Type B pancreatic cell (in vitro differentiated cells): ENCODE measurements at regions not wholly inside any gene's neighbourhood (a gene's known extent, or its start where the extent isn't known, plus 50 kb on each side); places are given as distances from the start of the nearest gene placed in this dataset.

Experiments
- DNase-seq: peaks from one replicate; pipeline ENCODE4 v3.0.0; 2021; ENCODE audit warnings: mixed read lengths; ENCODE audit not compliant: unreplicated experiment; ENCODE audit errors: extremely low spot score
- H3K27ac Mint-ChIP-seq: 2 replicates; pipeline ENCODE4 v1.8.0; 2021; ENCODE audit warnings: mild to moderate bottlenecking, mixed read lengths
- H3K27me3 Mint-ChIP-seq: 2 replicates; pipeline ENCODE4 v1.8.0; 2021; ENCODE audit warnings: mixed read lengths
- H3K36me3 Mint-ChIP-seq: 2 replicates; pipeline ENCODE4 v1.8.0; 2021; ENCODE audit warnings: mixed read lengths
- H3K4me1 Mint-ChIP-seq: one replicate; pipeline ENCODE4 v1.8.0; 2021; ENCODE audit warnings: mixed read lengths; ENCODE audit not compliant: unreplicated experiment
- H3K4me3 Mint-ChIP-seq: 2 replicates; pipeline ENCODE4 v1.8.0; 2021; ENCODE audit warnings: mild to moderate bottlenecking, mixed read lengths
- H3K9me3 Mint-ChIP-seq: 2 replicates; pipeline ENCODE4 v1.8.0; 2021; ENCODE audit warnings: mixed read lengths
- CTCF ChIP-seq: fragments of 200-600 bp; sonication (generic); conservative IDR thresholded peaks from 2 replicates; pipeline ENCODE4 v1.5.0; 2021; ENCODE audit warnings: antibody characterized with exemption, mild to moderate bottlenecking

DNA sequence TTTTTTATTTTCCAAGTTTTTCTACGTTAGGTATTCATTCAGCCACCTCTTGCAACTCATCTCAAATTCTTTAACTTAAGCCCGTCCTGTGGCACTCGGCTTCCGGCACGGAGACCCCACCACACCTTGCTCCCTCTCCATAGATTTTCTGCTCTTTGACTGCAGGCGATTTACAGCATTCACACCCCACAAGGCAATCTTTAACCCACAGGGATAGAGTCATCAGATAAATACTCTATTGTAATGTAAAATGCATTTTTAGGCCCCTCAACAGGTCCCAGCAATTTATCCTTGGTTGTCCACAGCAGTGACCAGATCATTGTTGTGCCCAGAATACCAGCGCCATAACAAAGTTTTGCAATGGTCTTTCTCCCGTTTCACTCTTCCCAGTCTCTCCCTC, 132.3 kb upstream of the EPHA4 start:
- no peak for TF ChIP-seq CTCF
- Mint-ChIP-seq H3K4me3 (no peak overlapping the region), H3K27me3 (peaks cover 27% of the 10 kb centered on the region), H3K9me3 (no peaks in the 10 kb centered on the region), H3K4me1 (no peaks in the 10 kb centered on the region), H3K27ac (no peak overlapping the region), H3K36me3 (no peaks in the 10 kb centered on the region)
- no peak for DNase-seq

DNA sequence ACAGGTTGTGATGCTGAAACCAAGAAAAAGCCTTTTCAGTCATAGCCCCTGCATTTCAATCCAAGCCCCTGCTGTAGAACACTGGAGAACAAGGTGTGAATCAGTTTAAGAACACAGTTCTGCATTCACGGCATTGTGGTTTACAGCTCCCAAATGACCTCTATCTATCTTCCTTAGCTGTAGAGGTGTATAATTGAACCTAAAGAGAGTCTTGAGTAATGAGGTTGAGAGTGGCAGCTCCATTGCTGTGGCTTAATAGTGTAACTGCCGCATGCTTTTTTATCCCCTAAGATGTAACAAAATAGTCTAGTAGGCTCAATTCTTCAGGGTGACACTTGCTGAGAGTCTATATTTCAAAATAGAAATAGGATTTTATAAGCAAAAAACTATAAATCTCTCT, 121.3 kb upstream of the EPHA4 start:
- H3K9me3 Mint-ChIP-seq: no peaks in the 10 kb centered on the region
- peaks cover 10% of the 10 kb centered on the region for H3K27me3 Mint-ChIP-seq
- H3K36me3 Mint-ChIP-seq: no peaks in the 10 kb centered on the region
- H3K4me3 Mint-ChIP-seq: no peak overlapping the region
- no peak for TF ChIP-seq CTCF
- H3K4me1 Mint-ChIP-seq: peaks cover 7% of the 10 kb centered on the region
- DNase-seq: no peak
- no peak overlapping the region for H3K27ac Mint-ChIP-seq

GRCh38 chr2:221691571-221691970, 119.5 kb upstream of the EPHA4 start:
- Mint-ChIP-seq H3K4me1 (peaks cover 7% of the 10 kb centered on the region), H3K36me3 (no peaks in the 10 kb centered on the region), H3K27me3 (peaks cover 10% of the 10 kb centered on the region), H3K4me3 (no peak overlapping the region), H3K9me3 (no peaks in the 10 kb centered on the region), H3K27ac (no peak overlapping the region)
- TF ChIP-seq CTCF: no peak
- DNase-seq: no peak

DNA sequence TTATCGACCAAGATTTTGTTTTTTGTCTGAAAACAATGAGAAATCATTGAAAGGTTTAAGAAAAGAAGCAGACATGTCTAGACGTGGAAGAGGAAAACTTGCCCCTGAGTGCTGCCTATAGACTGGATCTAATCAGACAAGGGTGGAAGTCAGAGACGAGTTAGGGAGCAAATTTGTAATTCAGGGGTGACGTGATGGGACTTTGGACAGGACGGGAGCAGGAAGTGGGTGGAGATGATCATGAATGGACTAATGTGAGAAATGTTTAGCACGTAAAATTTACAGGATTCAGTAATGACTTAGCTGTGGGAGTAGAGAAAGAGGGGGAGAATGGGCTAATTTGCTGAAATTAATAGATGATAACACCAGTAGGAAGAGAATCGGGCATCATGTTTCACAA, 117.0 kb upstream of the EPHA4 start:
- Mint-ChIP-seq H3K9me3 (no peaks in the 10 kb centered on the region), H3K27me3 (peaks cover 10% of the 10 kb centered on the region), H3K4me1 (peaks cover 7% of the 10 kb centered on the region), H3K27ac (no peak overlapping the region), H3K4me3 (no peak overlapping the region), H3K36me3 (no peaks in the 10 kb centered on the region)
- TF ChIP-seq CTCF: no peak
- DNase-seq: no peak

DNA sequence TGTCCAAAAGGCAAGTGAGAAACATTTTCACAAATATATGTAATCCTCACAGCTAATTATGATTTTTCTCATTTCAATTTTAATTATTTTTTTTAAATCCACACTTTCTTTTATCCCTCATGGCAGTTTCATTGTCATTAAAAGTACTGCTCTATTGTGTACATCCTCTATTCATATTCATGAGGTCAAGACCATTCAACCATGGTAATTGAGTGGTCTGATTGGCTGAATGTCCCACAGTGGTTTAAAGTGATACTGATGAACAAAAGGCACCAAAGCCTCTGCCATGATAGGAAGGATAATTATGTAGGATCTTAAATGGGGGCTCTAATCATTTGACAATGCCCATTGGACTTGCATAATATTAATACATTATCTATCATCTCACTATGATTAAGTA, 108.4 kb upstream of the EPHA4 start:
- no peak overlapping the region for H3K4me3 Mint-ChIP-seq
- DNase-seq: no peak
- H3K4me1 Mint-ChIP-seq: no peaks in the 10 kb centered on the region
- H3K27ac Mint-ChIP-seq: no peak overlapping the region
- no peaks in the 10 kb centered on the region for H3K36me3 Mint-ChIP-seq
- TF ChIP-seq CTCF: no peak
- H3K27me3 Mint-ChIP-seq: peaks cover 7% of the 10 kb centered on the region
- no peaks in the 10 kb centered on the region for H3K9me3 Mint-ChIP-seq

- H3K4me1 Mint-ChIP-seq: no peaks in the 10 kb centered on the region
- no peak overlapping the region for H3K27ac Mint-ChIP-seq
- H3K4me3 Mint-ChIP-seq: no peak overlapping the region
- H3K36me3 Mint-ChIP-seq: no peaks in the 10 kb centered on the region
- TF ChIP-seq CTCF: no peak
- peaks cover 18% of the 10 kb centered on the region for H3K27me3 Mint-ChIP-seq
- no peak for DNase-seq
- no peaks in the 10 kb centered on the region for H3K9me3 Mint-ChIP-seq
These were observed 105.6 kb upstream of the EPHA4 start for GRCh38 chr2:221677688-221678087.
